Neural crest cell (in vitro differentiated cells): ENCODE measurements at regions not wholly inside any gene's neighbourhood (a gene's known extent, or its start where the extent isn't known, plus 50 kb on each side); places are given as distances from the start of the nearest gene placed in this dataset.

Experiments
- DNase-seq: peaks from one replicate; pipeline ENCODE4 v3.0.0; 2021; ENCODE audit warnings: low read depth, mixed read lengths, low spot score
- H3K27ac Mint-ChIP-seq: one replicate; pipeline ENCODE4 v1.8.0; 2021; ENCODE audit warnings: mild to moderate bottlenecking, mixed read lengths; ENCODE audit not compliant: unreplicated experiment
- H3K27me3 Mint-ChIP-seq: 2 replicates; pipeline ENCODE4 v1.8.0; 2021; ENCODE audit warnings: low read depth, mild to moderate bottlenecking, mixed read lengths
- H3K36me3 Mint-ChIP-seq: 2 replicates; pipeline ENCODE4 v1.8.0; 2021; ENCODE audit warnings: low read depth, mild to moderate bottlenecking, mixed read lengths
- H3K4me1 Mint-ChIP-seq: 2 replicates; pipeline ENCODE4 v1.8.0; 2021; ENCODE audit warnings: mixed read lengths
- H3K4me3 Mint-ChIP-seq: one replicate; pipeline ENCODE4 v1.8.0; 2021; ENCODE audit warnings: mild to moderate bottlenecking, mixed read lengths
- H3K9me3 Mint-ChIP-seq: 2 replicates; pipeline ENCODE4 v1.8.0; 2021; ENCODE audit warnings: mixed read lengths
- TF ChIP-seq, protein P1 (sequence below): fragments of 200-600 bp; sonication (generic); conservative IDR thresholded peaks from 2 replicates; pipeline ENCODE4 v1.5.0; 2021; ENCODE audit warnings: antibody characterized with exemption, mild to moderate bottlenecking

DNA sequence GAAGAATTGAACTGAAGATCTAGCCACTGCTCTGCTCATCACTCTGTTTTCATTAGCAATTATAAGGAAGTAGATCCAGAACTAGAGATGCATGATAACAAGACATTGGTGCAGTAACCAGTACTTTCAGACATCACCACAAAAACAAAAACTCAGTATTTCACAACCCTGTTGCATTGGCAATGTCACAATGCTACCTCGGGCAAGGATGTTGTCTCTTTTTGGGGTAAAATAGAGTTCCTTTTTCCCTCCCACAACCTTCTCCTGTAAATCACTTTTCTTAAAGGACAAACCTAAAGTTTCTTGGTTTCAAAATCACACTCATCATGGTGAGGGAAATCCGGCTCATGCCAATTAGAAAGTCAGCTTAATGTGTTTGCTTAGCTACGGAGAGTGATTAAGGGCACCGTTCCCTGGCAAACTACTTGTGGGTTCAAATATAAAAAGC, 420.1 kb upstream of the MEF2C start:
- Mint-ChIP-seq H3K9me3 (no peaks in the 10 kb centered on the region), H3K4me1 (no peaks in the 10 kb centered on the region), H3K27ac (no peak overlapping the region), H3K36me3 (no peaks in the 10 kb centered on the region), H3K27me3 (no peaks in the 10 kb centered on the region), H3K4me3 (no peak overlapping the region)
- DNase-seq: no peak
- TF ChIP-seq, protein P1, sequence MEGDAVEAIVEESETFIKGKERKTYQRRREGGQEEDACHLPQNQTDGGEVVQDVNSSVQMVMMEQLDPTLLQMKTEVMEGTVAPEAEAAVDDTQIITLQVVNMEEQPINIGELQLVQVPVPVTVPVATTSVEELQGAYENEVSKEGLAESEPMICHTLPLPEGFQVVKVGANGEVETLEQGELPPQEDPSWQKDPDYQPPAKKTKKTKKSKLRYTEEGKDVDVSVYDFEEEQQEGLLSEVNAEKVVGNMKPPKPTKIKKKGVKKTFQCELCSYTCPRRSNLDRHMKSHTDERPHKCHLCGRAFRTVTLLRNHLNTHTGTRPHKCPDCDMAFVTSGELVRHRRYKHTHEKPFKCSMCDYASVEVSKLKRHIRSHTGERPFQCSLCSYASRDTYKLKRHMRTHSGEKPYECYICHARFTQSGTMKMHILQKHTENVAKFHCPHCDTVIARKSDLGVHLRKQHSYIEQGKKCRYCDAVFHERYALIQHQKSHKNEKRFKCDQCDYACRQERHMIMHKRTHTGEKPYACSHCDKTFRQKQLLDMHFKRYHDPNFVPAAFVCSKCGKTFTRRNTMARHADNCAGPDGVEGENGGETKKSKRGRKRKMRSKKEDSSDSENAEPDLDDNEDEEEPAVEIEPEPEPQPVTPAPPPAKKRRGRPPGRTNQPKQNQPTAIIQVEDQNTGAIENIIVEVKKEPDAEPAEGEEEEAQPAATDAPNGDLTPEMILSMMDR: no peak

DNA sequence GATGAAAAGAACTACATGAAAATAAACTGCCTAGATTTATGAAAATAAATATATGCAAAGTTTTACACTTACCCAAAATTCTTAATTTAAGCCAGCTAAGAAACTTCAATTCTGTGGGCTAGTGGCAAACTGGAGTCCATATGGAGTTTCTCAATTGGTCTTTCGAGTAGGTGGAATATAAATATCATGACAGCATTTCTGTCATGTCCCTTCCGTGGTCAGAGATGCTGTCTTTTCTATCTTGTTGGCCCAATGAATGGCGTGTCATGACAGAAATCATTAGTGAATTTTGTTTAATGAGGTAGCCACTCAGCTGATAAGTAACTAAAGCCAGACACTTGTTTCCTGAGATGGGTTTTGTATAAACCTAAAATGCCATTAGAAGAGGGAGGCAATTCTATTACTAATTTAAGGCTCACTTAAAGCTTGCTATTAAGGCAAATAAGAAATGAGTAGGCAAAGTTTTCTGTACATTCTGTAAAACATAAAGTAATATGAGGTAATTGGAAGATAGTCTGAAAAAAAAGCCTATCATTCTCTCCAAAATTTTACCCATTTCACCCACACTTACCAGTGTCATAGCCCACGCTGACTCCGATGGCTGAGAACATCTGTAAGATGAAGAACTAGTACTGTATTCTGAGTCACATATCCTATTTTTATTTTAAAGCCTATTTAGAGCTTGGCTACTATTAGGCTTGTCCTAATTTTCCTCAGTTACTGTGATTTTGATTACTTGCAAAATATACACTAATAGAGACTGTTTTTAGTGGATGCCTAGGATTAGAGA, 419.3 kb upstream of the MEF2C start:
- no peak for DNase-seq
- no peaks in the 10 kb centered on the region for H3K4me1 Mint-ChIP-seq

DNA sequence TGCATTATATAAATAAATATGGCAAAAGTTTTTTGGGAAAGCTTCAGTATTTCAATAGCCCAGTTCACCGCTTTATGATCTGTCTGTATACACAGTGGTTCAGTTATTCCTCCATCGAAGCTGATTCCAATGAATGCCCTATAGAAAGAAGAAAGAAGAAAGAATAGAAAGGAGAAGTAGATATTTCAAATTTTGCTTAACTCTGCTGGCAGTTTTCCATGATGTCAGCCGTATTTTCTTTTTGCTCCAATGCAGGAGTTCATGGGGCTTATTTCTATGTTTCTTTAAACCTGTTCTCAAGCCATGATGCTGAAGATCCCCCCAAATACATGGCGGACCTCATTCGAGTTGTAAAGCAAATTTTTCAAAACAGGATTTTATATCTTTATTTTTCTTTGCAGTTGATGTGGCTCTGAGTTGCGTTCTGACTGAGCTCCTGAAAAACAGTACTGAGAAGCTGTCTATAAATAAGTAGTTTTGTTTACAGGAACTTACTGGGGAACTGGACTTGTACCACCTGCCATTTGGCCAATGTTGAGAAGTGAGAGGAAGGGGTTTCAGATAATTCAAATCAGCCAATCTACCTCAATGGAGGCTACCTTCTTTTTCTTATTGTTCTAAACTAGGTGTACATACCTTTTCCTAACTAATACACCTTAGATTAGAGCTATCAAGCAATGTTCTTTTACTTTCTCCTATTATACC, 418.5 kb upstream of the MEF2C start:
- Mint-ChIP-seq H3K27me3 (no peaks in the 10 kb centered on the region), H3K4me1 (no peaks in the 10 kb centered on the region), H3K9me3 (no peaks in the 10 kb centered on the region), H3K27ac (no peak overlapping the region), H3K36me3 (no peaks in the 10 kb centered on the region), H3K4me3 (no peak overlapping the region)
- DNase-seq: no peak
- TF ChIP-seq, protein P1: no peak

More for the DNA sequence above, 419.3 kb upstream of the MEF2C start:
- Mint-ChIP-seq H3K27ac (no peak overlapping the region), H3K4me3 (no peak overlapping the region), H3K9me3 (no peaks in the 10 kb centered on the region), H3K36me3 (no peaks in the 10 kb centered on the region), H3K27me3 (no peaks in the 10 kb centered on the region)
- TF ChIP-seq, protein P1: no peak

DNA sequence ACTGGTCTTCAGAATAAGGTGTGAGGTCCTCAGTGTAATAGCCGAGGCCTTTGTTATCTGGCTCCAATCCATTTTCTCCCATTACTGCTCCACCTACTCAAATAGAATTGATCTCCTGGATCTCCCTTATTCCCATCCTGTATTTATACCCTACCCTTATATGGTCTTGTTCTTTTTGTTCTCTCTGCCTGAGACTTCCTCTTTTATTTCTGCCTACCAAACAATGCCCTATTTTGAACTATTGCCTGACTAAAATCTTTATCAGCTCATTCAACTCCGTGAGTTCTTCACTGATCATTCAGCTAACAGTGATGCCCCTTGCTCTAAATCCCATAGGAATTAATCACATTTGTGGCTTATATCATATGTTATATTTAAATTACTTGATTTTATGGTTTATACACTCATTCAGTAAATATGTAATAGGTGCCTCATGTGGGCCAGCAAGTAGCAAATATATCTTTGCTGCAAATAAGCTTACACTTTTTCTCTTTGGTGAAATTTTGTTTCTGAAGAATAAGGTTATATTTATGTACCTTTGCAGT, 417.5 kb upstream of the MEF2C start:
- Mint-ChIP-seq H3K36me3 (no peaks in the 10 kb centered on the region), H3K4me1 (no peaks in the 10 kb centered on the region), H3K27me3 (no peaks in the 10 kb centered on the region), H3K4me3 (no peak overlapping the region), H3K9me3 (no peaks in the 10 kb centered on the region), H3K27ac (no peak overlapping the region)
- TF ChIP-seq, protein P1: no peak
- DNase-seq: no peak

DNA sequence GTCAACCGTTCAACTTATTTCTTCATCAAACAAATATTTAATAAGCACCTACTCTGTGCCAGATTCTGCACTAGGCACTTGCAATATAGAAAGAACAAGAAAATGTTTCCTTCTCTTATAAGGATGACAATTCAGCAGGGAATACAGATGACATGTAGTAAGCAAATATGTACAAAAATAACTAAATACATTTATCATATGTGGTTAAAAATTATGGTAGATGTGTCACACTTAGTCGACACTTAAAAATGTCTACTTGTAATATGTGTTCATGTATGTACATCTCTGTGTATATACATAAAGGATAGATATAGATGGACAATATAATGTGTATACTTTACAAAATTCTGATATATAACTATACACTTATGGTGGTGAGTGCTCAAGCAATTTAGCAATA, 417.0 kb upstream of the MEF2C start:
- Mint-ChIP-seq H3K4me3 (no peak overlapping the region), H3K27me3 (no peaks in the 10 kb centered on the region), H3K9me3 (no peaks in the 10 kb centered on the region), H3K4me1 (no peaks in the 10 kb centered on the region), H3K27ac (no peak overlapping the region), H3K36me3 (no peaks in the 10 kb centered on the region)
- TF ChIP-seq, protein P1: no peak
- no peak for DNase-seq
